ENCODE measurements at regions not wholly inside any gene's neighbourhood (a gene's known extent, or its start where the extent isn't known, plus 50 kb on each side); places are given as distances from the start of the nearest gene placed in this dataset.

DNA sequence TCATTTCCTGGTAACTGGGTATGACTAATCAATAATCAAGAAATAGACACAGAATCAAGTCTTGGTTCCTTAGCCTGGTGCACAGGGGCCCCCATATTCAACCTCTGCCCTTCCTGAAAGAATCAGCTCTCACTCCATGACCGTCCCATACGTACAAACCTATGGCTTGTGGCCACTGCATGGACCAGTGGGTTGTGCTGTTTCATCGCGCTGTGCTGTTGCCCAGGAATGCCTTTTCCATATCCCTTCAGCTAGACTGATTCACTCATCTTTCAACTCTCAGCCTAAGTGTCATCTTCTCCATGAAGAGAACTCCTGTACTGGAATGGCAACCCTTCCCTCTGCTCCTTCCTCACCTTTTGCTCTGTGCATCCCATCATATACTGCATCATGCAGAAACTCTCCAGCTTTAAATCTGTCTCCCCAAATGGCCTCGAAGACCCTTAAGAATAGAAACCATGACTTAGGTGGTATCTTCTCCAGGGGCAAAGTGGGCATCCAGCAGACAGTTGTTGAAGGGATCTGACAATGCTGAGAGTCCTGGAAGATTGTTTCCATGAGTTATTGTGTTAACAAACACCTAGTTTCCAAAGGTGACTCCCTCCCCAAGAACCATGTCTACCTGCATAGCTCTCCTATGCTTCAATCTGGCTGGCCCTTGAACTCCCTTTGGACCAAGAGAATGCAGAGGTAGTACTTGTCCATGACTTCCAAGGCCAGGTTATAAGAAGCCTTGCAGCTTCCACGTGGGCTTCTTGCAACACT, 180.8 kb downstream of the ACTL7B start:
- DNase-seq, result no peak

GRCh38 chr9:108673386-108673785, 182.4 kb downstream of the ACTL7B start:
- DNase-seq, result peak; percentile 98

DNA sequence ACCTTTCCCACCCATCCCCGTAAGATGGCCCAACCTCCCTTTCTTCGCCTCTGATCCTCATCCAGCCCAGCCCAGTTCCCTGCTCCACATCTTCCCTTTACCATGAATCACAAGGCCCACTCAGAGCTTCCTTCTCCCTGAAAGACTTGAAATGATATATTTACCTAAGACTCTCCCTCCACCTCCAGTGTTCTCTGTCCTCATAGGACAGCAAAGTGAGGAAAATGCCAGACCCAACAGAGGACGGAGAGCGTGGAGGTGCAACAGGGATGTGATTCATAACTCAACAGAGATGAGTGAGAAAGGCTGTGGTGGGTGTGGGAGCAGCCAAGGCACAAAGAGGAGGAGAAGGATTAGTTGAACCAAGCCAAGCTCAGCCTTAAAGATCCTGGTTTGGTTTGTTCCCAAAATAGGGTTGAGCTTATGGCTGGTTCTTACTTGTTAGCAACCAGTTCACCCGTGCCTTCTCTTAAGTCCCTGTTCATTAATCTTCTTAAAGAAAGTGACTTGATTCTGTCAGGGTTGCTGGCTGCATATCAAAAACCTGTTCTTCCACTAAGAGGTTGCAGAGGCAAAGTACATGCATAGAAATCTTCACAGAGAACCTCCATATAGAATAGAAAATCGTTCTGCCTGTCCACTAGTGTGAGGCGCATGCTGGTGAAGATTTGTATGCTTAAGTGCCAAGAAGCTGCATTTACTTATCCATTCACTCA, 183.2 kb downstream of the ACTL7B start:
- peak; percentile 90 for DNase-seq

- DNase-seq, result peak; percentile 97
These were observed 184.0 kb downstream of the ACTL7B start for GRCh38 chr9:108671794-108672193.

- DNase-seq, result peak; percentile 80
These were observed 184.6 kb downstream of the ACTL7B start for GRCh38 chr9:108671176-108671575.

GRCh38 chr9:108668938-108669335, 186.8 kb downstream of the ACTL7B start:
- DNase-seq, result peak; percentile 76

GRCh38 chr9:108668191-108668937, 187.4 kb downstream of the ACTL7B start:
- DNase-seq, result peak; percentile 67

DNA sequence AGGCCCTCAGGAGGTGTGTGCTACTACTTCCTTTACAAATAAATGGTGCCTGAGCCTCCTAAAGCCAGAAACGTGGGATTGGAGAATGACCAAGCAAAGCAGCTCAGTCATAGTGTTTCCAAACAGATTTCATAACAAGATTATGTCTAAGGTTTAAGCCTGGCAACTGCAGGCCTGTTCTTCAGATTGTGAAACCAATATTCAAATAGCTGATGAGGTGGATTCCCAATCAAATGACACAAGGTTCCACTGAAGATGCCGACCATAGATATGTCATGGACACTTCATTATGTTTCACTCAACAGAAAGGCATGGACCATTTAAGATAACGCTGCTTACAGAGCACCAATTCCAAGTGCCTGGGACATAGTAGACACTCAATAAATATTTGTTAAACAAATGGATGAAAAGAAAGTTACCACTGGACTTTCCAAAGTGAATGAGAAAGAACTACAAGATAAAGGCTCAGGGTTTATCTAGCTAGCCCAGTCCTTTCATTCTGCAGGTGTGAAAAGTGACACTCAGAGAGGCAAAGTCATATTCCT, 189.5 kb downstream of the ACTL7B start:
- DNase-seq, result peak; percentile 57

GRCh38 chr9:108665521-108666239, 190.1 kb downstream of the ACTL7B start:
- no peak for DNase-seq

- DNase-seq, result peak; percentile 38
These were observed 191.2 kb downstream of the ACTL7B start for GRCh38 chr9:108664309-108665255.

GRCh38 chr9:108663422-108663821, 192.4 kb downstream of the ACTL7B start:
- peak; percentile 65 for DNase-seq

DNA sequence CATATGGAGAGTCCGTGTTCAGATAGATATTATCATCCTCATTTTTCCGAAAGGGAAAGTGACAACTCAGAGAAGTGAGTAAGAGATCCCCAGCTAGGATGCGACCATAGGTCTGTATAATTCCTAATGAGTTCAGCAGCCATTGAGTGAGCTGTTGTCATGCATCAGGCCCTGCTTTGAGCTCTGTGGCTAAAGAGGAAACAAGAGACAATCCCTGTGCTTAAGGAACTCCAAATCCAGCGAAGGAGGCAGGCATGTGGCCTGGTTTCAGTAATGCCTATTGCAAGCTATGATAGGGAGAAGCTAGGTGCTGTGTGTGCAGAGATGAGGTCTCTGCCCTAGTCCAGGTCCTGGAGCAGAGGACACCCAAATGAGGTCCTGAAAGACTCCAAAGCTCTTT, 192.8 kb downstream of the ACTL7B start:
- DNase-seq, result no peak

GRCh38 chr9:108662091-108662875, 193.5 kb downstream of the ACTL7B start:
- DNase-seq, result peak; percentile 68

DNA sequence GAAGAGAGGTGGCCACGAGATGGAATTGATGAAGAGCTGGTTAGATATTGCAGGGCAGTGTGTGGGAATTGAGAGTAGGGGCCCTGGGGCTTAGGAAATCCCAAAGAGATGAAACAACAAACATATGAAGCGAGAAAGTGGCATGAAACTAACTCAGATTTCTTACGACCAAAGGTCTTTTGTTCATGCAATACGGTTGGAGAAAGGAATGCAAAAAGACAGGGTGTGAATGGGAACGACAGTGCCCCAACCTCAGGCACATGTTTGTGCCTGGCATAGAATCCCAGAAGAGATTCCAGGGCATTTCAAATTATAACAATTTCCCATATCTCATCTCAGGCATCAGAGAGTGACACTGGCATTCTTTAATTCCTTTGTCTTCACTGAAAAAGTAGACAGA, 199.2 kb downstream of the ACTL7B start:
- no peak for DNase-seq

DNA sequence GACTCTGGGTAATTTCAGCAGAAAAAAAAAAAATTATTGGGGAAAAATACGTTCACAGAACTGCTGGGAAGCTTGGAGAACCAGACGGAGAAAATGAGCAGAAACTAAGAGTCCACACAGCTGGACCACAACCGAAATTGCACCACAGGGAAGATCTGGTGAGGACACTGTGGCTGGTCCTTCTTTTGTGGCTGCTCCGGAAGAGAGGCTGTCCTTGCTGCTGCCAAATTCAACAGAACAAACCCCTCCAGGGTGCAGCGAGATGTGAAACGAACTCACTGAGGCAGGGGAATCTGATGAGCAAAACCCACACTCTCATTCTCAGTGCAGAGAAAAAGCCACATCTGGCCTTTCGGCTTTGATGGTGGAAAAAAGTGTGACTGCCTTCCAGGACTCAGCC, 200.0 kb downstream of the ACTL7B start:
- DNase-seq, result no peak

GRCh38 chr9:108654566-108654965, 201.2 kb downstream of the ACTL7B start:
- peak; percentile 70 for DNase-seq

DNA sequence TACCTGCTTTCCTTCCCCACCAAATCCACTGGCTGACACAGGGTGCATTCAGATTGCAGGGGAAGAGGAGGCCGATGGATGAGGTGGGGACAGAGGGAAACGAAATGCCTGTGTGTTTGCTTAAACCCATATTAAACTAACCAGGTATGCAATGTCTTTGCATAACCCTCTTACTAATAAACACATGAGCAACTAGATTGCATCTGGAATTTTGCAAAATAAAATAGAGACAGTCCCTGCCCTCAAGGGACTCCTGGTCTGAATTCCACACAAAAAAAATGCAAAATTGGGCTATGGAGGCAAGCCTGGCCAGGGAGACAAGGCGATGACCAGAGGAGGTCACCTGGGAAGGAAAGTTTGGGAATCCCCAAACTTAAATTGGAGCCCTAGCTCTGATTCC, 202.9 kb downstream of the ACTL7B start:
- DNase-seq, result no peak

GRCh38 chr9:108650826-108651225, 205.0 kb downstream of the ACTL7B start:
- DNase-seq, result no peak

DNA sequence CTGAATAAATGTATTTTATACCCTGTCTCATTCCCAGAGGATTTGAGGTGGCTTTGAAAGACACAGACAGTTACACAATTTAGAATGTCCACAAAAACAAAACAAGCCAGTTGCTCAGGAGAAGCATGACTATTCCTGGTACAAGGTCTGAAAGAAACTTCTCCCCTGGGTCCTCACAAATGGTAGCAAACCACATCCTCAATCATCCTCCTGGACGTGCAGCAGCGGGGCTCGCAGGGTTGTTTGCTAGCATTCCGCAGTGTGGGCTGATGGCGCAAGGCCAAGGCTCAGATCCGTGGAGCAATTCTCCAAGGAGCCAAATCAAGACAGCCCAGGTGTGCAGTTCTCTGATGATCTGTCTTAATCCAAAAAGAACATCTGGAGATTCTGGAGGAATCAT, 210.3 kb downstream of the ACTL7B start:
- DNase-seq, result peak; percentile 89

GRCh38 chr9:108643731-108644510, 211.9 kb downstream of the ACTL7B start:
- DNase-seq, result peak; percentile 64

All from fibroblast of skin of right biceps (primary cell).